Upper lobe of left lung (tissue), 6 donors: ENCODE measurements at regions not wholly inside any gene's neighbourhood (a gene's known extent, or its start where the extent isn't known, plus 50 kb on each side); places are given as distances from the start of the nearest gene placed in this dataset.
"Not testable (repeated sequence)": the region's sequence is repeated elsewhere in the genome, so short reads cannot be mapped to it uniquely, and the experiment has no call there.

ENCODE experiments used
- ATAC-seq, 2 donors: fragments of 200-7000 bp; cut with Tn5 transposase; one replicate each; pipeline ENCODE4 v1.9.1; 2022; ENCODE audit warnings: mild to moderate bottlenecking in 2 of 2, moderate library complexity in 2 of 2; ENCODE audit not compliant: low FRiP score in 2 of 2
- DNase-seq, 2 donors: peaks; one replicate each; pipeline ENCODE4 v3.0.0-alpha.2; 2019 to 2020
- H3K27ac ChIP-seq, 4 donors: fragments of 200-600 bp; sonication (generic); one replicate each; pipeline ENCODE4 v1.5.1; 2016 to 2019
- H3K27me3 ChIP-seq, 4 donors: fragments of 200-600 bp; sonication (generic); one replicate each; pipeline ENCODE4 v1.5.1; 2017 to 2019
- H3K36me3 ChIP-seq, 4 donors: fragments of 200-600 bp; sonication (generic); one replicate each; pipeline ENCODE4 v1.5.1; 2016 to 2019
- H3K4me1 ChIP-seq, 4 donors: fragments of 200-600 bp; sonication (generic); one replicate each; pipeline ENCODE4 v1.5.1; 2018 to 2019
- H3K4me3 ChIP-seq, 4 donors: fragments of 200-600 bp; sonication (generic); one replicate each; pipeline ENCODE4 v1.5.1; 2017 to 2019; ENCODE audit warnings: mild to moderate bottlenecking in 2 of 4, moderate library complexity in 1 of 4
- H3K9me3 ChIP-seq, 4 donors: fragments of 200-600 bp; sonication (generic); one replicate each; pipeline ENCODE4 v1.5.1; 2018 to 2019
- CTCF ChIP-seq, 6 experiments: fragments of 450-650 bp in 4 of 6; fragments of 200-600 bp in 2 of 6; sonication (generic) in 2 of 6; IDR thresholded peaks; one replicate each; pipeline ENCODE4 v1.5.1; 2016 to 2019; ENCODE audit warnings: antibody characterized with exemption in 6 of 6
- EP300 ChIP-seq, 4 donors: sonication (generic); formaldehyde crosslinking; IDR thresholded peaks; one replicate each; pipeline ENCODE4 v1.5.1; 2017; ENCODE audit warnings: antibody characterized with exemption in 4 of 4, control low read depth in 2 of 4
- POLR2A ChIP-seq, 4 donors: fragments of 450-650 bp; IDR thresholded peaks; one replicate each; pipeline ENCODE4 v1.5.1; 2016 to 2017; ENCODE audit warnings: antibody characterized with exemption in 4 of 4, mild to moderate bottlenecking in 2 of 4
- POLR2AphosphoS5 ChIP-seq, 2 donors: sonication (generic); formaldehyde crosslinking; IDR thresholded peaks; one replicate each; pipeline ENCODE4 v1.5.1; 2017; ENCODE audit warnings: antibody characterized with exemption in 2 of 2
- WGBS, 2 donors: methylation state at CpG; one replicate each; pipeline ENCODE4 v1.1.5; 2017 to 2018; 5-methylcytosine and 5-hydroxymethylcytosine counted together
- donor health status: DM: no; HTN: no; CAD: no; lungs with moderate emphysema.
- donor health status: DM: no; HTN: yes; CAD: no; lungs with severe emphysema.

GRCh38 chr3:140770977-140771667, 93.3 kb downstream of the TRIM42 start:
- 51 to 69% methylated on average over 3 of the region's 3 CpGs for WGBS, 2 donors
- no peaks in the 10 kb centered on the region for H3K4me1 ChIP-seq
- no peak for TF ChIP-seq CTCF (IDR thresholded peaks at IDR 0.05)
- no peak overlapping the region for H3K4me3 ChIP-seq
- no peaks in the 10 kb centered on the region for H3K27me3 ChIP-seq
- DNase-seq, result no peak
- peak in 1 of 2 donors; percentile 60 for ATAC-seq
- H3K27ac ChIP-seq, result no peak overlapping the region
- no peaks in the 10 kb centered on the region for H3K36me3 ChIP-seq
- H3K9me3 ChIP-seq, result no peaks in the 10 kb centered on the region

- Histone ChIP-seq H3K36me3 (no peaks in the 10 kb centered on the region), H3K9me3 (no peaks in the 10 kb centered on the region), H3K4me1 (no peaks in the 10 kb centered on the region), H3K27ac (no peak overlapping the region), H3K4me3 (no peak overlapping the region), H3K27me3 (no peaks in the 10 kb centered on the region)
- WGBS, 2 donors, result 51 to 65% methylated on average over 4 of the region's 4 CpGs
- ATAC-seq (no peak), DNase-seq (no peak)
- no peak for TF ChIP-seq CTCF (IDR thresholded peaks at IDR 0.05)
- no peak for TF ChIP-seq POLR2A (IDR thresholded peaks at IDR 0.05)
These were observed 99.9 kb downstream of the TRIM42 start for GRCh38 chr3:140777631-140778233.

GRCh38 chr3:140791368-140791767, 113.5 kb downstream of the TRIM42 start:
- ATAC-seq (no peak), DNase-seq (no peak)
- no peak for TF ChIP-seq EP300 (IDR thresholded peaks at IDR 0.05)
- no peak for TF ChIP-seq CTCF (IDR thresholded peaks at IDR 0.05)
- no peak for TF ChIP-seq POLR2AphosphoS5 (IDR thresholded peaks at IDR 0.05)
- TF ChIP-seq POLR2A (IDR thresholded peaks at IDR 0.05), result no peak
- Histone ChIP-seq H3K4me3 (no peak overlapping the region), H3K27ac (no peak overlapping the region), H3K27me3 (no peaks in the 10 kb centered on the region), H3K9me3 (peaks cover 6 to 12% (median 8%) of the 10 kb centered on the region in 4 donors), H3K4me1 (no peaks in the 10 kb centered on the region), H3K36me3 (no peaks in the 10 kb centered on the region)
- 88 to 92% methylated on average over 3 of the region's 3 CpGs for WGBS, 2 donors

- no peaks in the 10 kb centered on the region for H3K27me3 ChIP-seq
- H3K4me3 ChIP-seq, result no peak overlapping the region
- ATAC-seq (no peak), DNase-seq (no peak)
- 56 to 83% methylated on average over 3 of the region's 3 CpGs for WGBS, 2 donors
- H3K27ac ChIP-seq, result no peak overlapping the region
- no peak for TF ChIP-seq POLR2AphosphoS5 (IDR thresholded peaks at IDR 0.05)
- TF ChIP-seq EP300 (IDR thresholded peaks at IDR 0.05), result no peak
- no peak for TF ChIP-seq CTCF (IDR thresholded peaks at IDR 0.05)
- TF ChIP-seq POLR2A (IDR thresholded peaks at IDR 0.05), result no peak
- H3K9me3 ChIP-seq, result peaks cover 7 to 23% (median 11%) of the 10 kb centered on the region in 4 donors
- H3K36me3 ChIP-seq, result no peaks in the 10 kb centered on the region
- H3K4me1 ChIP-seq, result no peaks in the 10 kb centered on the region
These were observed 116.6 kb downstream of the TRIM42 start for GRCh38 chr3:140794507-140794906.

GRCh38 chr3:140802898-140803297, 125.0 kb downstream of the TRIM42 start:
- H3K4me1 ChIP-seq, H3K36me3 ChIP-seq, H3K27me3 ChIP-seq, H3K4me3 ChIP-seq, H3K27ac ChIP-seq, ATAC-seq: not testable (repeated sequence)
- H3K9me3 ChIP-seq, result peaks cover 0 to 20% (median 9%) of the 10 kb centered on the region in 4 donors
- peak in 1 of 2 donors; percentile 60 for DNase-seq
- WGBS, 2 donors, result 19% methylated on average over 1 of the region's 1 CpG; no CpG with 5 or more reads in 1 of the 2 donors
